Tibial artery (tissue), 4 donors: ENCODE measurements at regions not wholly inside any gene's neighbourhood (a gene's known extent, or its start where the extent isn't known, plus 50 kb on each side); places are given as distances from the start of the nearest gene placed in this dataset.

ENCODE experiments used
- DNase-seq, 2 donors: peaks; one replicate each; pipeline ENCODE4 v3.0.0-alpha.2; 2019
- H3K27ac ChIP-seq, 2 donors: fragments of 200-600 bp; sonication (generic) in 1 of 2; 1 replicate in 1 of 2; 2 replicates in 1 of 2; pipeline ENCODE4 v1.5.1; 2018 to 2019; ENCODE audit warnings: mild to moderate bottlenecking in 1 of 2
- H3K27me3 ChIP-seq, 2 donors: fragments of 200-600 bp; sonication (generic) in 1 of 2; one replicate each; pipeline versions ENCODE4 v1.5.1 to v1.6.0; 2016 to 2019
- H3K36me3 ChIP-seq, 3 donors: fragments of 200-600 bp; sonication (generic) in 2 of 3; one replicate each; pipeline ENCODE4 v1.5.1; 2016 to 2019; ENCODE audit warnings: mild to moderate bottlenecking in 2 of 3
- H3K4me1 ChIP-seq, 4 donors: fragments of 200-600 bp; sonication (generic) in 2 of 4; 1 replicate in 3 of 4; 2 replicates in 1 of 4; pipeline ENCODE4 v1.5.1; 2016 to 2019
- H3K4me3 ChIP-seq, 2 donors: fragments of 200-600 bp; sonication (generic) in 1 of 2; 1 replicate in 1 of 2; 2 replicates in 1 of 2; pipeline ENCODE4 v1.5.1; 2018 to 2019; ENCODE audit warnings: mild to moderate bottlenecking in 2 of 2
- H3K9me3 ChIP-seq, 3 donors: fragments of 200-600 bp; sonication (generic) in 1 of 3; one replicate each; pipeline ENCODE4 v1.5.1; 2016 to 2019
- CTCF ChIP-seq, 2 experiments: fragments of 200-600 bp in 1 of 2; fragments of 450-650 bp in 1 of 2; IDR thresholded peaks; one replicate each; pipeline ENCODE4 v1.5.1; 2017 to 2019; ENCODE audit warnings: antibody characterized with exemption in 2 of 2, mild to moderate bottlenecking in 1 of 2, moderate library complexity in 1 of 2
- intact Hi-C: fragments of 100-400 bp; cut with DNase I; formaldehyde crosslinking; loops from one replicate; pipeline ENCODE4 v1.15.0; 2023; ENCODE audit warnings: low total_unique reads

- intact Hi-C loops: no loop called here
Measured at GRCh38 chr21:28523367-28523766, 469.3 kb downstream of the LTN1 start.

GRCh38 chr21:28522014-28522799 lies 470.5 kb downstream of the LTN1 start:
- peak in 1 of 2 experiments; percentile 12 for TF ChIP-seq CTCF (IDR thresholded peaks at IDR 0.05)
- intact Hi-C loops: no loop called here
- no peak for DNase-seq
- Histone ChIP-seq H3K36me3 (no peaks in the 10 kb centered on the region), H3K9me3 (no peaks in the 10 kb centered on the region), H3K4me1 (peaks cover 0 to 19% (median 0%) of the 10 kb centered on the region in 4 donors), H3K27me3 (no peaks in the 10 kb centered on the region), H3K27ac (no peak overlapping the region), H3K4me3 (no peak overlapping the region)

More at GRCh38 chr21:28523367-28523766, 469.3 kb downstream of the LTN1 start:
- Histone ChIP-seq H3K4me1 (peaks cover 0 to 18% (median 0%) of the 10 kb centered on the region in 4 donors), H3K36me3 (no peaks in the 10 kb centered on the region), H3K4me3 (no peak overlapping the region), H3K27me3 (no peaks in the 10 kb centered on the region), H3K27ac (no peak overlapping the region), H3K9me3 (no peaks in the 10 kb centered on the region)
- TF ChIP-seq CTCF (IDR thresholded peaks at IDR 0.05): no peak
- DNase-seq: no peak

GRCh38 chr21:28518630-28519029 lies 474.0 kb downstream of the LTN1 start:
- no peaks in the 10 kb centered on the region for H3K9me3 ChIP-seq
- no peak overlapping the region for H3K4me3 ChIP-seq
- H3K36me3 ChIP-seq: no peaks in the 10 kb centered on the region
- TF ChIP-seq CTCF (IDR thresholded peaks at IDR 0.05): no peak
- no peaks in the 10 kb centered on the region for H3K27me3 ChIP-seq
- no peak overlapping the region for H3K27ac ChIP-seq
- intact Hi-C loops: loop anchor here (10.0 kb wide), 1 partner anchor 226 kb away; no protein-coding TSS in a partner anchor
- peaks cover 0 to 34% (median 2%) of the 10 kb centered on the region in 4 donors for H3K4me1 ChIP-seq
- no peak for DNase-seq

- H3K4me1 ChIP-seq: peaks cover 0 to 20% (median 2%) of the 10 kb centered on the region in 4 donors
- no peaks in the 10 kb centered on the region for H3K36me3 ChIP-seq
- TF ChIP-seq CTCF (IDR thresholded peaks at IDR 0.05): peak; percentile 20 to 38
- peak overlapping the region in 1 of 2 donors; percentile 34 for H3K27ac ChIP-seq
- H3K4me3 ChIP-seq: no peak overlapping the region
- peak; percentile 28 to 67 for DNase-seq
- H3K27me3 ChIP-seq: no peaks in the 10 kb centered on the region
- intact Hi-C loops: loop anchor here (10.0 kb wide), 1 partner anchor 228 kb away; no protein-coding TSS in a partner anchor
- no peaks in the 10 kb centered on the region for H3K9me3 ChIP-seq
Measured at GRCh38 chr21:28516991-28517592, 475.6 kb downstream of the LTN1 start.

- intact Hi-C loops: loop anchor here (10.0 kb wide), 1 partner anchor 229 kb away; no protein-coding TSS in a partner anchor
Measured at GRCh38 chr21:28516021-28516420, 476.7 kb downstream of the LTN1 start.

More at GRCh38 chr21:28516021-28516420, 476.7 kb downstream of the LTN1 start:
- H3K9me3 ChIP-seq: no peaks in the 10 kb centered on the region
- H3K27me3 ChIP-seq: no peaks in the 10 kb centered on the region
- peaks cover 0 to 19% (median 2%) of the 10 kb centered on the region in 4 donors for H3K4me1 ChIP-seq
- H3K27ac ChIP-seq: peak overlapping the region in 1 of 2 donors; percentile 34
- TF ChIP-seq CTCF (IDR thresholded peaks at IDR 0.05): no peak
- no peak for DNase-seq
- H3K36me3 ChIP-seq: no peaks in the 10 kb centered on the region
- H3K4me3 ChIP-seq: no peak overlapping the region
